AG04449 (cell line): ENCODE measurements at regions not wholly inside any gene's neighbourhood (a gene's known extent, or its start where the extent isn't known, plus 50 kb on each side); places are given as distances from the start of the nearest gene placed in this dataset.

Experiments used
- CTCF ChIA-PET: fragments of 350-600 bp; formaldehyde crosslinking; extraction: SDS; loops from one replicate; lab custom pipeline; 2021; ENCODE audit warnings: antibody characterized with exemption; lab: Yijun Ruan, JAX
- POLR2A ChIA-PET: fragments of 400-600, 350-600 bp; formaldehyde crosslinking; extraction: SDS; loops from one replicate; lab custom pipeline; 2020; ENCODE audit warnings: antibody characterized with exemption, inconsistent platforms; lab: Yijun Ruan, JAX
- DNase-seq: peaks from one replicate; pipeline ENCODE4 v3.0.0-alpha.2; 2010; ENCODE audit warnings: low read depth, low spot score
- H3K4me3 ChIP-seq: 2 replicates; pipeline ENCODE4 v1.5.1; 2011; ENCODE audit warnings: low read depth, mild to moderate bottlenecking, control low read depth, low read length
- CTCF ChIP-seq: IDR thresholded peaks from one replicate; pipeline ENCODE4 v1.5.1; 2011; ENCODE audit warnings: mild to moderate bottlenecking, moderate library complexity, low read length, control low read depth, inconsistent platforms; ENCODE audit not compliant: insufficient read depth; ENCODE audit errors: missing control alignments

- H3K4me3 ChIP-seq = no peak overlapping the region
- TF ChIP-seq CTCF = no peak
- ChIA-PET CTCF (no interaction called here), POLR2A (no interaction called here)
- no peak for DNase-seq
Measured at GRCh38 chr11:127472505-127472904, 471.9 kb upstream of the KIRREL3 start.

GRCh38 chr11:127471662-127472061 is 471.1 kb upstream of the KIRREL3 start:
- CTCF ChIA-PET = no interaction called here
- no peak overlapping the region for H3K4me3 ChIP-seq
- POLR2A ChIA-PET = no interaction called here
- no peak for TF ChIP-seq CTCF
- DNase-seq = no peak

- TF ChIP-seq CTCF = peak; percentile 16
- POLR2A ChIA-PET = no interaction called here
- DNase-seq = no peak
- CTCF ChIA-PET = no interaction called here
- H3K4me3 ChIP-seq = no peak overlapping the region
Measured at GRCh38 chr11:127470306-127470884, 469.8 kb upstream of the KIRREL3 start.

- DNase-seq = no peak
- no peak overlapping the region for H3K4me3 ChIP-seq
- CTCF ChIA-PET = interaction anchor here (1.2 kb wide), 1 partner anchor 30 kb away, joined by 3 read pairs; no protein-coding TSS in a partner anchor
- POLR2A ChIA-PET = no interaction called here
- TF ChIP-seq CTCF = no peak
Measured at GRCh38 chr11:127464325-127464724, 463.8 kb upstream of the KIRREL3 start.

GRCh38 chr11:127462065-127462344 is 461.4 kb upstream of the KIRREL3 start:
- no peak for TF ChIP-seq CTCF
- ChIA-PET CTCF (no interaction called here), POLR2A (no interaction called here)
- no peak overlapping the region for H3K4me3 ChIP-seq
- DNase-seq = no peak

- no peak for DNase-seq
- no peak for TF ChIP-seq CTCF
- no peak overlapping the region for H3K4me3 ChIP-seq
- ChIA-PET POLR2A (no interaction called here), CTCF (no interaction called here)
Measured at GRCh38 chr11:127461241-127462064, 460.9 kb upstream of the KIRREL3 start.
